CMK (cell line): ENCODE measurements at regions not wholly inside any gene's neighbourhood (a gene's known extent, or its start where the extent isn't known, plus 50 kb on each side); places are given as distances from the start of the nearest gene placed in this dataset.
"Not testable (repeated sequence)": the region's sequence is repeated elsewhere in the genome, so short reads cannot be mapped to it uniquely, and the experiment has no call there.

Experiments used
- DNase-seq: peaks from one replicate; pipeline ENCODE4 v3.0.0-alpha.2; 2010; ENCODE audit warnings: low read depth

GRCh38 chr7:130948822-130949221, 214.8 kb upstream of the KLF14 start:
- no peak for DNase-seq

DNA sequence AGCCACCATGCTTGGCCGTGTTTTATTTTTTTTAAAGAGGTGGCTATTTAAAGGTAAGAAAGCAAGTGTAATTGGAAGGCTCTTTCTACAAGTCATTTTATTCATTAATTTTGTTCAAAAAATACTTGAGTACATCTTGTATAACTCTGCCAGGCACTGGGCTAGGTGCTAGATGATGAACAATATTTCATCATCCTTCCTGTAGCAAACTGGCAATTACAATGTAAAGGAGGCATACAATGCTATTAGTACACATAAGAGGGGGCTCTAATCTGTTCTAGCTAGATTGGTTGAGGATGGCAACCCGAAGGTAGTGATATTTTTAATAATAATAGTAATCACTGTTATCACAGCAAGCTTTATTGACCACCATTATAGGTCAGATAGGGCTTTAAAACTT, 215.5 kb upstream of the KLF14 start:
- DNase-seq = no peak

- DNase-seq = no peak
Observed at GRCh38 chr7:130950054-130950453, 216.0 kb upstream of the KLF14 start.

GRCh38 chr7:130950741-130951140, 216.7 kb upstream of the KLF14 start:
- no peak for DNase-seq

DNA sequence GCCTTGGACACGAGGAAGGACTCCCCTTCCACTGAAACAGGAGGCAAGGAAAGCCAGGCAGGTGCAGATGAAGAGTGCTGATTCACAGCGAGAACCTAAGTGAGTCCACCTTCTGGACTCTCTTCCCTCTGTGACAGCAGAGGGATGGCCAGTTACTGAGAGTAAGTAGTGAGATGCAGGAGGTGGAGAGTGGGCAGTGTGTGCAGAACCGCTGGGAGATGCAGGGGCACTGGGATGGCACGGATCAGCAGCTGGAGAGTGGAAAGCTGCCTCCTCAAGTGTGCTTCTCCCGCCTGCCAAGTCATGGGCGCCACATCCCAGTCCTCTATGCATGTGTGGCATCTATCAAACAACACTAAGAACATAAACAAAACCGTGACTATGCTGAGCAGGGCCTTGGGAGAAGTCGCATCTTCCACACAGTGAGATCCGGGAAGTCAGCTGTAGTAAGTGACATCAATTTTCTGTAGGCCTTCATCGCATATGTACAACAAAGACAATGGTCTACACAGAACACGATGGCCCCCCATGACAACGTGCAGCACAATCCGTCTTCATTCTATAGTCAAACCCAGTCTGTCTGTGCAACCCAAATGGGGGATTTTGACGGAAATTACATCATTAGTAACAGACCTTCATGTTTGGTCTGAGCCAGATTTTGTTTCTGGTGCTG, 217.4 kb upstream of the KLF14 start:
- DNase-seq = no peak

- DNase-seq = no peak
Observed at GRCh38 chr7:130951976-130952876, 218.2 kb upstream of the KLF14 start.

DNA sequence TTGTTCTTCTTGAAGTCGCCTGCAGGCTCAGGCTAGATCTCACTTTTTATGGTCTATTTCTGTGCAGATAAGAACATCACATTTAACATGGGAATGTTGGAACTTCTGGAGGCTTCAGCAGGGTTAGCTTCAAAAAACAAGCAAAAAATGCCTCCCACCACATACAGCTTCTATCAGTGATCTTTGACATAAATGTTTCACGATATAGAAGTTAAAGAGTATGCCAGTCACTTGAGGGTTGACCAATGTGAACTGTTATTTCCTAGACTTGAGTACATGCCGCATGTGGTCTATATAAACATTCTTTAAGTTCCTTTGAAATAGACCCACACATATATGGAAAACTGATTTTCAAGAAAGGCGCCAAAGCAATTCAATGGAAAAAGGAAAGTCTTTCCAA, 219.2 kb upstream of the KLF14 start:
- no peak for DNase-seq

GRCh38 chr7:130954918-130955564, 221.0 kb upstream of the KLF14 start:
- no peak for DNase-seq

DNA sequence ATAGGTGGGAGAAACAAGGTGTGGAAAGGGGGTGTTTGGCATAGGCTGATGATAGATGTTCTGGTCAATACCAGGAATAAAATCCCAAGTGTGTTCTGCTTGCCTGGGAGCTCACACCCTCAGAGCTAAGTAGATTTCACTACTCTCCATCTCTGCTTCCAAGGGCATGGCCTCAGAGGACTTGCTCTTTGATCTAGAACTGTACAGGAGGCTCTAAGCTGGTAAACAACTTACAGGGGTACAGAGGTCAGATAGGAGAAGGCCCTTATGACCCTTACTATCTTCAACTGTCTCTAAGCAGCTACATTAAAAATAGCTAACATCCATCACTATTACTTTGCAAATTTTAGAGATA, 221.5 kb upstream of the KLF14 start:
- no peak for DNase-seq

GRCh38 chr7:130956417-130957136, 222.6 kb upstream of the KLF14 start:
- DNase-seq = no peak

DNA sequence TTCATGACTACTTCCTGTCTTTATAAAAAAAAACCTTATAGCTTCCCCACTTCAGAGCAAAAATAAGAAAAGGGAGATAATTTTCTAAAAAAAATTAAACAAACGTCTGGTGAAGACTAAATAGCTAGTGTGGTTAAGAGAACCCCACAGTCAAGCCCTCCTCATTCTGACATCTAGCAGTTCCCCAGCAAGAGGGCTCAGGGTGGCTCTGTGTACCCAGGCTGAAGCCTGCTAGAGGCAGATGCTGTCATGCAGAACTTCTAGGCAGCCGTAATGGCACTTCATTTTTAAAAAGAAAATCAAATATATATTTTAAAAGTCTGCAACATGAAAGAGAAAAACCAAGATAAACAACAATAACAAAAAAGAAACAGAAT, 223.1 kb upstream of the KLF14 start:
- DNase-seq = no peak

DNA sequence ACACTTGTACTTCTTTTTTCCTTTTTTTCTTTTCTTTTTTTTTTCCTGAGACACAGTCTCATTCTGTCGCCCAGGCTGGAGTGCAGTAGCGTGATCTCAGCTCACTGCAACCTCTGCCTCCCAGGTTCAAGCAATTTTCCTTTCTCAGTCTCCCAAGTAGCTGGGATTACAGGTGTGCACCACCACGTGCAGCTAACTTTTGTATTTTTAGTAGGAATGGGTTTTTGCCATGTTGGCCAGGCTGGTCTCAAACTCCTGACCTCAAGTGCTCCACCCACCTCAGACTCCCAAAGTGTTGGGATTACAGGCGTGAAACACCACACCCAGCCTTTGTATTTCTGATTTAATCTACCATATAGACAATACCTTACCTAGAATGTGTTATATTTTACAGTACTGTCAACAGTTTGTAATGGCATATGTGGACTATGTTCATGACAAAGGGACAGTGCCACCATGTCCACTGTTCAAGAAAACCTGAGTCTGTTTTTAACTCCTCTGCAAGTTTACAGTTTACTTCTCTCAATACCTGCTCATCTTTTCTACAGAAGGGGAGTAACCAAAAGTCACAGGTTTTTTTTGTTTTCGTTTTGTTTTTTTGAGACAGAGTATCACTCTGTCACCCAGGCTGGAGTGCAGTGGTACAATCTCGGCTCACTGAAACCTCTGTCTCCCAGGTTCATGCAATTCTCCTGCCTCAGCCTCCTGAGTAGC, 223.9 kb upstream of the KLF14 start:
- not testable (repeated sequence) for DNase-seq

DNA sequence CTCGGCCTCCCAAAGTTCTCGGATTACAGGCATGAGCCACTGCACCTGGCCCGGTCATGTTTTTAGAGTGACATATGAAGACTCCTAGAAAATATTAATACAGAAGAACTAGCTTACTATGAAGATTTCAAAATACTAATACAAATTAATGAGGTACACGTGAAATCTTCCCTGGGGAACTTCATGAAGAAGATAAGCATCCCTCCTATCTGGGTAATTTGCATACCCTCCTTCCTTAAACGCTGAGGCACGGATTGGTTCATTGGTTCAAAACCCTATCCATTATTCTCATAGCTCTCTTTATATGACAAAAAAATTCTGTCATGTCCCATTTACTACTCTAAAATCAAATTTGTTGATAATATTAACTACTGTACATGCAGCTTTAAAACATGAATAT, 224.8 kb upstream of the KLF14 start:
- DNase-seq = no peak

- no peak for DNase-seq
Observed at GRCh38 chr7:130959743-130960207, 225.8 kb upstream of the KLF14 start.

DNA sequence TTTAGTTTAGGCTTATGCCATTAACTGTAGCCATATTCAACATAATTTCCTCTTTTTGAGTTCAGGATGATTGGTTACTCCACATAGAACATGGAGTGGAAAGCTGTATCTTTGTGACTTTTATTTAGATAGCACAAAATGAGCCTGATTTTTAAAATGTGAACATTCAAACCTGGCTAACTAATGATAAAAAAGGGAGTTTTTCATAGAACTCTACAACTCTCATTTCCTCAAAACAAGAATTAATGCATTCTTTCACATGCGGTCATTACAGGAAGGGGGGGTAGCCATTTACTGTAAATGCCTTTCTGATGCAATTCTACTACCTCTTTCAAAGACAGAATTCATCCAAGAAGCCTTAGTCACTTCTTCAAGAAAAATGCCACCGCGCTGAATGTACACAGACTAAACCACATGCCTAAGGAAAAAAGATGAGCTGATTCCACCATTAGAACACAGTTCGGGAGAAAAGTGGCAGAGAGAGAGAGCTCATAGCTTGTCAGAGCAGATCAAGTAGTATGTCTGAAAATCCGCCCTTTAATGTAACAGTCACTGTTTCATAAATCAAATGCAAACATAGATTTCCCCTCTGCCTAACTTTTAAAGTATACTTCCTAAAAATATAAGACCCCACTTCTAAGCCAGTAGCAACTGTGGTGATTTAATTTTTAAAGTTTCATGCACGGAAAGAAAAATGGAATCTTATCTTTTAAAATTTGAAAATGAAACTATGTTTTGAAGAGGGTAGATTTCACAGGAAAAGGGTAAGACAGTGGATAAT, 226.4 kb upstream of the KLF14 start:
- no peak for DNase-seq

DNA sequence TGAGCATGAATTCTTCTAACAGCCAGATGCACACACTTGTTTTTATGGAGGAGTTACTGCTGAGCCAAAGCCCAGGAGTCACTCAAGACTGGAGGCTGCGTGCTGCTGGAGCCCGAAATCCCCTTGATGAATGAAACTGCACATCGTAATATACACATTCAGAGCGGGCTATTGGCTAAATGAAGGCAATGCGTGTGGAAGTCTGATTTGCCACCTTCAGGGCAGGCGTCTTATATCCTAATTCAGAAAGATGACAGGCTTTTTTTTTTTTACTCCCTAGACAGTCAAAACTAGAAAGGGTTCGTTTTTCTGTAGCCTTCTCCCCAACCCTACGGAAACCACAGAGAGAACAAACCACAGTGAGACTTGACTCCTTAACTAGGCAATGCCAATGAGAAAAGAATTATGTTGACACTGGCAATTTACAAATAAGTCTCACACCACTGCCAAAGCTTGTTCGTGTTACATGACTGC, 227.2 kb upstream of the KLF14 start:
- DNase-seq = no peak

- no peak for DNase-seq
Observed at GRCh38 chr7:130962109-130962508, 228.1 kb upstream of the KLF14 start.

DNA sequence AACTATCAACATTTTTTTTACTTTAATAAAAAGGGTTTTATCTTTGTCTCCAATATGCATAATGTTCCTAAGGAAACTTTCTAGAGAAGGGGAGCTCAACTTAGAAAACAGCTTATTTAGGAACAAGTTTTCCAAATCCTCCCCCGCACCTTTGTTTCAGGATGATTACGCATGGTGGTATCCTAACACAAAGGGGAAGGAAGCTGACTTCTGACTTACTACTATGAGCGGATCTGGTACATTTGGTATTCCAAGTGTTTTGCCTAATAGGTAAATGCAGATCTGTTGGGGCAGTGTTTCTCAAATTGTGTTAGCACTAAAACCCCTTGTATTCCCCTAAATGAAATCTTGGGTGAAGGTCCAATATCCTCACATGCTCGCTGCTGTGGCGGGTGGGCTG, 229.3 kb upstream of the KLF14 start:
- no peak for DNase-seq

- no peak for DNase-seq
Observed at GRCh38 chr7:130965515-130965914, 231.5 kb upstream of the KLF14 start.

GRCh38 chr7:130966246-130967009, 232.4 kb upstream of the KLF14 start:
- no peak for DNase-seq
